H1 (cell line): ENCODE measurements at regions not wholly inside any gene's neighbourhood (a gene's known extent, or its start where the extent isn't known, plus 50 kb on each side); places are given as distances from the start of the nearest gene placed in this dataset.

Experiments
- CTCF ChIA-PET: fragments of 300-600 bp; sonication (Branson Sonifier 250); formaldehyde crosslinking; loops from one replicate; lab custom pipeline; 2021; ENCODE audit not compliant: partially characterized antibody; lab: Charles Lee
- POLR2A ChIA-PET: fragments of 300-600 bp; sonication (Branson Sonifier 250); formaldehyde crosslinking; loops from one replicate; lab custom pipeline; 2021; ENCODE audit warnings: inconsistent platforms; ENCODE audit not compliant: partially characterized antibody; lab: Charles Lee
- DNase-seq, 2 experiments: peaks; one replicate each; pipeline versions ENCODE4 v3.0.0 to v3.0.0-alpha.2; 2010 to 2022; ENCODE audit warnings: low spot score in 2 of 2, low read depth in 1 of 2, mixed read lengths in 1 of 2
- FAIRE-seq: peaks from 2 replicates; lab custom pipeline; 2011; peaks lifted over from hg19 to GRCh38; lab: Jason Lieb, UNC
- H2AFZ ChIP-seq: 2 replicates; pipeline ENCODE4 v1.8.1; 2012; ENCODE audit warnings: low read length, inconsistent platforms
- H2AK5ac ChIP-seq: 2 replicates; pipeline ENCODE4 v1.6.1; 2013; ENCODE audit warnings: low read depth, low read length
- H2BK120ac ChIP-seq: replicated peaks from 2 replicates; pipeline ENCODE3; 2013; ENCODE audit warnings: low read depth, low read length, inconsistent platforms
- H2BK12ac ChIP-seq: 2 replicates; pipeline ENCODE4 v1.6.1; 2013; ENCODE audit warnings: low read depth, low read length
- H2BK15ac ChIP-seq: 2 replicates; pipeline ENCODE4 v1.6.1; 2013; ENCODE audit warnings: low read length
- H2BK20ac ChIP-seq: 2 replicates; pipeline ENCODE4 v1.6.1; 2013; ENCODE audit warnings: low read length
- H2BK5ac ChIP-seq: 2 replicates; pipeline ENCODE4 v1.6.1; 2013; ENCODE audit warnings: low read depth, low read length
- H3K14ac ChIP-seq: 2 replicates; pipeline ENCODE4 v1.6.1; 2013; ENCODE audit warnings: inconsistent platforms; ENCODE audit not compliant: insufficient read length
- H3K18ac ChIP-seq: 2 replicates; pipeline ENCODE4 v1.6.1; 2013; ENCODE audit warnings: low read length; ENCODE audit errors: extremely low read depth
- H3K23ac ChIP-seq: 2 replicates; pipeline ENCODE4 v1.6.1; 2013; ENCODE audit warnings: inconsistent platforms; ENCODE audit not compliant: insufficient read length
- H3K23me2 ChIP-seq: 2 replicates; pipeline ENCODE4 v1.6.1; 2013; ENCODE audit warnings: low read depth, low read length
- H3K27ac ChIP-seq: 2 replicates; pipeline ENCODE4 v1.6.1; 2011; ENCODE audit warnings: low read depth, low read length, inconsistent platforms
- H3K27me3 ChIP-seq, 4 experiments: replicated peaks in 1 of 4; 1 replicate in 1 of 4; 2 replicates in 3 of 4; pipeline versions ENCODE4 v1.6.1 to v1.8.1; 2011 to 2013; ENCODE audit warnings: low read length in 3 of 4, mild to moderate bottlenecking in 3 of 4, inconsistent platforms in 2 of 4, mixed read lengths in 2 of 4, moderate library complexity in 1 of 4; ENCODE audit not compliant: control insufficient read depth in 3 of 4, insufficient read depth in 3 of 4; ENCODE audit errors: extremely low read depth in 1 of 4
- H3K36me3 ChIP-seq, 4 experiments: 2 replicates each; pipeline versions ENCODE4 v1.6.1 to v1.8.1; 2011 to 2013; ENCODE audit warnings: mild to moderate bottlenecking in 4 of 4, low read length in 3 of 4, moderate library complexity in 2 of 4, control low read depth in 1 of 4, inconsistent platforms in 1 of 4; ENCODE audit not compliant: insufficient read depth in 4 of 4, control insufficient read depth in 2 of 4
- H3K4ac ChIP-seq: replicated peaks from 2 replicates; pipeline ENCODE3; 2013; ENCODE audit warnings: low read length, low read depth, mixed read lengths, inconsistent platforms; ENCODE audit not compliant: insufficient read length
- H3K4me1 ChIP-seq, 4 experiments: replicated peaks in 1 of 4; 1 replicate in 1 of 4; 2 replicates in 3 of 4; pipeline versions ENCODE4 v1.6.1 to v1.8.1; 2011 to 2013; ENCODE audit warnings: low read length in 3 of 4, inconsistent platforms in 2 of 4, mixed read lengths in 1 of 4; ENCODE audit not compliant: insufficient read depth in 4 of 4, control insufficient read depth in 3 of 4
- H3K4me2 ChIP-seq, 2 experiments: 2 replicates each; pipeline versions ENCODE4 v1.6.1 to v1.8.1; 2011 to 2013; ENCODE audit warnings: low read depth in 2 of 2, low read length in 2 of 2, control low read depth in 1 of 2, inconsistent platforms in 1 of 2, mild to moderate bottlenecking in 1 of 2; ENCODE audit not compliant: insufficient read depth in 1 of 2
- H3K4me3 ChIP-seq, 4 experiments: fragments of 200-600, 300-600 bp in 1 of 4; sonication (generic), shearing (Covaris generic), sonication (Bioruptor Twin) in 1 of 4; 2 replicates each; pipeline versions ENCODE4 v1.5.1 to v1.8.1; 2011 to 2016; ENCODE audit warnings: low read length in 4 of 4, low read depth in 3 of 4, control low read depth in 2 of 4, inconsistent platforms in 2 of 4, mild to moderate bottlenecking in 2 of 4, mixed read lengths in 1 of 4, moderate library complexity in 1 of 4; ENCODE audit not compliant: insufficient read depth in 2 of 4; ENCODE audit errors: extremely low read depth in 1 of 4
- H3K56ac ChIP-seq: replicated peaks from 2 replicates; pipeline ENCODE3; 2013; ENCODE audit warnings: low read depth, mild to moderate bottlenecking, mixed read lengths, low read length, inconsistent platforms; ENCODE audit not compliant: insufficient read length
- H3K79me1 ChIP-seq: 2 replicates; pipeline ENCODE4 v1.6.1; 2013; ENCODE audit warnings: low read depth, low read length, control low read depth
- H3K79me2 ChIP-seq, 2 experiments: 2 replicates each; pipeline versions ENCODE4 v1.6.1 to v1.8.1; 2012 to 2013; ENCODE audit warnings: low read length in 2 of 2, mild to moderate bottlenecking in 2 of 2, inconsistent platforms in 1 of 2; ENCODE audit not compliant: insufficient read depth in 2 of 2, control insufficient read depth in 1 of 2
- H3K9ac ChIP-seq, 4 experiments: replicated peaks in 1 of 4; 1 replicate in 1 of 4; 2 replicates in 3 of 4; pipeline versions ENCODE4 v1.6.1 to v1.8.1; 2011 to 2013; ENCODE audit warnings: low read depth in 3 of 4, low read length in 3 of 4, control low read depth in 2 of 4, mild to moderate bottlenecking in 2 of 4, moderate library complexity in 2 of 4, inconsistent platforms in 1 of 4; ENCODE audit errors: extremely low read depth in 1 of 4
- H3K9me3 ChIP-seq, 2 experiments: 2 replicates each; pipeline versions ENCODE4 v1.6.1 to v1.8.1; 2012 to 2013; ENCODE audit warnings: mild to moderate bottlenecking in 2 of 2, moderate library complexity in 2 of 2, control low read depth in 1 of 2, inconsistent platforms in 1 of 2, low read depth in 1 of 2, low read length in 1 of 2, mixed read lengths in 1 of 2; ENCODE audit not compliant: insufficient read depth in 2 of 2
- H4K20me1 ChIP-seq, 2 experiments: replicated peaks in 1 of 2; 2 replicates each; pipeline versions ENCODE3 to v1.8.1; 2011 to 2013; ENCODE audit warnings: inconsistent platforms in 2 of 2, low read length in 2 of 2, mild to moderate bottlenecking in 1 of 2; ENCODE audit not compliant: insufficient read depth in 2 of 2, control insufficient read depth in 1 of 2
- H4K5ac ChIP-seq: 2 replicates; pipeline ENCODE4 v1.6.1; 2013; ENCODE audit warnings: low read length, low read depth, mixed read lengths, inconsistent platforms; ENCODE audit not compliant: insufficient read length
- H4K8ac ChIP-seq: 2 replicates; pipeline ENCODE4 v1.8.0; 2013; ENCODE audit warnings: mild to moderate bottlenecking, moderate library complexity, low read length, inconsistent platforms; ENCODE audit not compliant: insufficient read depth; ENCODE audit errors: extremely low read depth
- H4K91ac ChIP-seq: replicated peaks from 2 replicates; pipeline ENCODE3; 2013; ENCODE audit warnings: low read length, mixed read lengths, inconsistent platforms; ENCODE audit not compliant: insufficient read length
- CEBPB ChIP-seq: IDR thresholded peaks from 2 replicates; pipeline ENCODE4 v1.6.1; 2012; ENCODE audit warnings: low read depth, low read length
- CREB1 ChIP-seq: IDR thresholded peaks from 2 replicates; pipeline ENCODE4 v1.6.1; 2012; ENCODE audit warnings: inconsistent platforms
- GABPA ChIP-seq: IDR thresholded peaks from 2 replicates; pipeline ENCODE4 v1.6.1; 2011; ENCODE audit warnings: mild to moderate bottlenecking, low read length, moderate library complexity, borderline replicate concordance; ENCODE audit not compliant: insufficient read depth
- GTF2F1 ChIP-seq: IDR thresholded peaks from 2 replicates; pipeline ENCODE4 v1.6.1; 2012; ENCODE audit warnings: low read depth, low read length, improper control_type of control experiment, borderline replicate concordance
- HDAC2 ChIP-seq, 2 experiments: fragments of 300-600 bp in 1 of 2; sonication (generic) in 1 of 2; IDR thresholded peaks; 2 replicates each; pipeline ENCODE4 v1.6.1; 2011 to 2012; ENCODE audit warnings: low read depth in 2 of 2, low read length in 2 of 2, mild to moderate bottlenecking in 2 of 2, moderate library complexity in 2 of 2, borderline replicate concordance in 1 of 2, inconsistent platforms in 1 of 2
- JUND ChIP-seq: IDR thresholded peaks from 2 replicates; pipeline ENCODE4 v1.6.1; 2011; ENCODE audit warnings: mild to moderate bottlenecking, improper control_type of control experiment, low read length
- KDM1A ChIP-seq: fragments of 200-600, 300-600 bp; sonication (generic); IDR thresholded peaks from 2 replicates; pipeline ENCODE4 v1.7.1; 2016; ENCODE audit warnings: mild to moderate bottlenecking, low read length, borderline replicate concordance
- NRF1 ChIP-seq: IDR thresholded peaks from 2 replicates; pipeline ENCODE4 v1.6.1; 2011; ENCODE audit warnings: mild to moderate bottlenecking, low read depth, low read length, improper control_type of control experiment
- PHF8 ChIP-seq: fragments of 200-600 bp; sonication (generic); conservative IDR thresholded peaks from 2 replicates; pipeline ENCODE4 v1.7.1; 2012; ENCODE audit warnings: low read depth, mild to moderate bottlenecking, inconsistent platforms, low read length, moderate library complexity
- POLR2AphosphoS5 ChIP-seq: IDR thresholded peaks from 2 replicates; pipeline ENCODE4 v1.6.1; 2011; ENCODE audit warnings: low read depth, low read length
- RXRA ChIP-seq: IDR thresholded peaks from 2 replicates; pipeline ENCODE4 v1.6.1; 2011; ENCODE audit warnings: low read depth, mild to moderate bottlenecking, low read length, moderate library complexity; ENCODE audit not compliant: insufficient read depth
- SIN3A ChIP-seq, 2 experiments: IDR thresholded peaks in 1 of 2; conservative IDR thresholded peaks in 1 of 2; 2 replicates each; pipeline ENCODE4 v1.6.1; 2011 to 2012; ENCODE audit warnings: low read length in 2 of 2, improper control_type of control experiment in 1 of 2, low read depth in 1 of 2, mild to moderate bottlenecking in 1 of 2
- SRF ChIP-seq: IDR thresholded peaks from 2 replicates; pipeline ENCODE4 v1.6.1; 2011; ENCODE audit warnings: mild to moderate bottlenecking, low read depth, low read length, moderate library complexity
- SUZ12 ChIP-seq: fragments of 200-600 bp; sonication (generic); IDR thresholded peaks from 2 replicates; pipeline ENCODE4 v1.6.1; 2012; ENCODE audit warnings: mild to moderate bottlenecking, inconsistent platforms, low read length, moderate library complexity, mixed read lengths
- WGBS, 2 experiments: shearing (Covaris generic) in 1 of 2; methylation state at CpG; one replicate each; pipeline versions ENCODE4 v1.1.6 to v1.1.7; 2013 to 2015; ENCODE audit warnings: low lambda C conversion rate in 2 of 2, mixed read lengths in 2 of 2, inconsistent platforms in 1 of 2, low coverage in 1 of 2, missing lambda C conversion rate in 1 of 2; ENCODE audit not compliant: insufficient replicate concordance in 2 of 2, insufficient coverage in 1 of 2, insufficient read length in 1 of 2; ENCODE audit errors: extremely low coverage in 1 of 2, missing lambda C conversion rate in 1 of 2; 5-methylcytosine and 5-hydroxymethylcytosine counted together
- TF ChIP-seq, protein P1 (sequence below): IDR thresholded peaks from 2 replicates; pipeline ENCODE4 v1.6.1; 2012; ENCODE audit warnings: inconsistent platforms

DNA sequence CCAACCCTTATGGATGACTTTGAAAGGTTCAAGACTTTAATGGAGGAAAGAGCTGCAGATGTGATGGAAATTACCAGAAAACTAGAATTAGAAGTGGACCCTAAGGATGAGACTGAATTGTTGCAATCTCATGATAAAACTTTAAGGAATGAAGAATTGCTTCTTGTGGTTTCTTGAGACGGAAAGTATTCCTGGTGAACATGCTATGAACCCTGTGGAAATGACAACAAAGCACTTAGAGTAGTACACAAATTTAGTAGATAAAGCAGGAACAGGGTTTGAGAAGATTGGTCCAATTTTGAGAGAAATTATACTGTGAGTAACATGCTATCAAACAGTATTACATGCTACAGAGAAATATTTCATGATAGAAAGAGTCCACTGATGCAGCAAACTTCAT is 215.4 kb downstream of the OMA1 start:
- H3K27ac ChIP-seq, result no peak overlapping the region
- H3K56ac ChIP-seq, result no peak overlapping the region
- CTCF ChIA-PET, result interaction anchor here (0.8 kb wide), 1 partner anchor 15 kb away, joined by 3 read pairs; no protein-coding TSS in a partner anchor
- H3K18ac ChIP-seq, result no peak overlapping the region
- FAIRE-seq (no peak), DNase-seq (no peak)
- H3K4me3 ChIP-seq, result no peak overlapping the region
- H2AFZ ChIP-seq, result no peak overlapping the region
- no peaks in the 10 kb centered on the region for H4K20me1 ChIP-seq
- no peak overlapping the region for H2BK15ac ChIP-seq
- H3K36me3 ChIP-seq, result no peaks in the 10 kb centered on the region
- H3K27me3 ChIP-seq, result no peaks in the 10 kb centered on the region
- no peaks in the 10 kb centered on the region for H3K79me1 ChIP-seq
- no peak overlapping the region for H3K14ac ChIP-seq
- H3K4me2 ChIP-seq, result no peak overlapping the region
- 90% methylated on average over 1 of the region's 1 CpG; no CpG with 5 or more reads in 1 of the 2 experiments for WGBS, 2 experiments
- H3K23me2 ChIP-seq, result no peaks in the 10 kb centered on the region
- H3K79me2 ChIP-seq, result no peaks in the 10 kb centered on the region
- H3K9ac ChIP-seq, result no peak overlapping the region
- H3K23ac ChIP-seq, result no peak overlapping the region
- H4K91ac ChIP-seq, result no peak overlapping the region
- no peak overlapping the region for H3K4ac ChIP-seq
- H2BK5ac ChIP-seq, result no peak overlapping the region
- H4K5ac ChIP-seq, result no peak overlapping the region
- no peaks in the 10 kb centered on the region for H3K9me3 ChIP-seq
- POLR2A ChIA-PET, result no interaction called here
- H2BK12ac ChIP-seq, result no peak overlapping the region
- H4K8ac ChIP-seq, result no peak overlapping the region
- no peak overlapping the region for H2AK5ac ChIP-seq
- H3K4me1 ChIP-seq, result no peaks in the 10 kb centered on the region
- no peak overlapping the region for H2BK120ac ChIP-seq
- no peak overlapping the region for H2BK20ac ChIP-seq
- TF ChIP-seq SRF (no peak), JUND (no peak), SIN3A (conservative IDR thresholded peaks at IDR 0.05 in 1 of 2, IDR thresholded peaks at IDR 0.05 in 1 of 2; ENCODE audit: low read depth in 1 of 2, low read length in 2 of 2) (no peak), POLR2AphosphoS5 (no peak), KDM1A (no peak), CEBPB (no peak), RXRA (no peak), GABPA (no peak), NRF1 (no peak), PHF8 (no peak), GTF2F1 (no peak), HDAC2 (IDR thresholded peaks at IDR 0.05; ENCODE audit: borderline replicate concordance in 1 of 2, low read depth in 2 of 2, low read length in 2 of 2) (no peak), SUZ12 (no peak), CREB1 (no peak)
- TF ChIP-seq, protein P1, sequence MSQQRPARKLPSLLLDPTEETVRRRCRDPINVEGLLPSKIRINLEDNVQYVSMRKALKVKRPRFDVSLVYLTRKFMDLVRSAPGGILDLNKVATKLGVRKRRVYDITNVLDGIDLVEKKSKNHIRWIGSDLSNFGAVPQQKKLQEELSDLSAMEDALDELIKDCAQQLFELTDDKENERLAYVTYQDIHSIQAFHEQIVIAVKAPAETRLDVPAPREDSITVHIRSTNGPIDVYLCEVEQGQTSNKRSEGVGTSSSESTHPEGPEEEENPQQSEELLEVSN, result no peak
